ENCODE measurements at regions not wholly inside any gene's neighbourhood (a gene's known extent, or its start where the extent isn't known, plus 50 kb on each side); places are given as distances from the start of the nearest gene placed in this dataset.

- TF ChIP-seq TAF1 (IDR thresholded peaks at IDR 0.05; ENCODE audit: low read depth) (no peak), SMC3 (conservative IDR thresholded peaks at IDR 0.05; ENCODE audit: poor library complexity) (no peak), REST (IDR thresholded peaks at IDR 0.05; ENCODE audit: borderline replicate concordance) (no peak), CTCF (IDR thresholded peaks at IDR 0.05; ENCODE audit: poor library complexity, severe bottlenecking) (no peak), RAD21 (conservative IDR thresholded peaks at IDR 0.05) (no peak), POLR2AphosphoS5 (IDR thresholded peaks at IDR 0.05) (no peak), EZH2 (IDR thresholded peaks at IDR 0.05; ENCODE audit: borderline replicate concordance, insufficient read depth, low read length, poor library complexity, severe bottlenecking) (no peak), MXI1 (conservative IDR thresholded peaks at IDR 0.05; ENCODE audit: poor library complexity, severe bottlenecking) (no peak), EP300 (conservative IDR thresholded peaks at IDR 0.05; ENCODE audit: poor library complexity, severe bottlenecking) (no peak)
- H3K9me3 ChIP-seq (ENCODE audit: low read length): no peaks in the 10 kb centered on the region
Measured at GRCh38 chr7:45252857-45253256, 95.3 kb downstream of the RAMP3 start.

GRCh38 chr7:45253368-45253767, 95.8 kb downstream of the RAMP3 start:
- no peaks in the 10 kb centered on the region for H3K27me3 ChIP-seq (ENCODE audit: insufficient read depth, low read depth, low read length)
- TF ChIP-seq POLR2AphosphoS5 (IDR thresholded peaks at IDR 0.05) (no peak), RAD21 (conservative IDR thresholded peaks at IDR 0.05) (no peak)
- H2AFZ ChIP-seq (ENCODE audit: low read depth, low read length): no peak overlapping the region
- no peaks in the 10 kb centered on the region for H3K79me2 ChIP-seq (replicated peaks; ENCODE audit: insufficient read depth, low read length)
- H3K27ac ChIP-seq (ENCODE audit: low read length): no peak overlapping the region
- no peaks in the 10 kb centered on the region for H3K9me3 ChIP-seq (ENCODE audit: low read length)
- H3K4me3 ChIP-seq (ENCODE audit: low read length): no peak overlapping the region
- H3K9ac ChIP-seq (ENCODE audit: low read length): no peak overlapping the region
- no peaks in the 10 kb centered on the region for H3K9me2 ChIP-seq (ENCODE audit: insufficient read depth, low read length)
- H4K20me1 ChIP-seq (ENCODE audit: insufficient read depth): no peaks in the 10 kb centered on the region
- no peaks in the 10 kb centered on the region for H3K36me3 ChIP-seq (ENCODE audit: insufficient read depth, low read length)
- H3F3A ChIP-seq (ENCODE audit: insufficient read depth, low read length, poor library complexity, severe bottlenecking): no peaks in the 10 kb centered on the region
- H3K4me2 ChIP-seq (ENCODE audit: low read length): no peak overlapping the region

More at GRCh38 chr7:45252857-45253256, 95.3 kb downstream of the RAMP3 start:
- Histone ChIP-seq H3K4me3 (ENCODE audit: low read length) (no peak overlapping the region), H3K27ac (ENCODE audit: low read length) (no peak overlapping the region), H3K79me2 (replicated peaks; ENCODE audit: insufficient read depth, low read length) (no peaks in the 10 kb centered on the region), H2AFZ (ENCODE audit: low read depth, low read length) (no peak overlapping the region), H3K27me3 (ENCODE audit: insufficient read depth, low read depth, low read length) (no peaks in the 10 kb centered on the region), H3K4me2 (ENCODE audit: low read length) (no peak overlapping the region), H3K36me3 (ENCODE audit: insufficient read depth, low read length) (no peaks in the 10 kb centered on the region), H3K9ac (ENCODE audit: low read length) (no peak overlapping the region), H3K9me2 (ENCODE audit: insufficient read depth, low read length) (no peaks in the 10 kb centered on the region), H3F3A (ENCODE audit: insufficient read depth, low read length, poor library complexity, severe bottlenecking) (no peaks in the 10 kb centered on the region), H4K20me1 (ENCODE audit: insufficient read depth) (no peaks in the 10 kb centered on the region)

GRCh38 chr7:45255187-45255586, 97.6 kb downstream of the RAMP3 start:
- H3K9me3 ChIP-seq (ENCODE audit: low read length): no peaks in the 10 kb centered on the region
- TF ChIP-seq RAD21 (conservative IDR thresholded peaks at IDR 0.05): no peak
- no peak overlapping the region for H3K4me2 ChIP-seq (ENCODE audit: low read length)

More at GRCh38 chr7:45255187-45255586, 97.6 kb downstream of the RAMP3 start:
- H4K20me1 ChIP-seq (ENCODE audit: insufficient read depth): no peaks in the 10 kb centered on the region
- H3F3A ChIP-seq (ENCODE audit: insufficient read depth, low read length, poor library complexity, severe bottlenecking): no peaks in the 10 kb centered on the region
- no peak overlapping the region for H3K4me3 ChIP-seq (ENCODE audit: low read length)
- no peaks in the 10 kb centered on the region for H3K79me2 ChIP-seq (replicated peaks; ENCODE audit: insufficient read depth, low read length)
- H2AFZ ChIP-seq (ENCODE audit: low read depth, low read length): no peak overlapping the region
- H3K9me2 ChIP-seq (ENCODE audit: insufficient read depth, low read length): no peaks in the 10 kb centered on the region
- H3K27me3 ChIP-seq (ENCODE audit: insufficient read depth, low read depth, low read length): no peaks in the 10 kb centered on the region
- no peak overlapping the region for H3K27ac ChIP-seq (ENCODE audit: low read length)
- H3K36me3 ChIP-seq (ENCODE audit: insufficient read depth, low read length): no peaks in the 10 kb centered on the region
- no peak overlapping the region for H3K9ac ChIP-seq (ENCODE audit: low read length)

Data from neural cell (in vitro differentiated cells).